ENCODE measurements at regions not wholly inside any gene's neighbourhood (a gene's known extent, or its start where the extent isn't known, plus 50 kb on each side); places are given as distances from the start of the nearest gene placed in this dataset.

- no peaks in the 10 kb centered on the region for H3K36me3 ChIP-seq (ENCODE audit: control insufficient read depth, insufficient read depth, low read length)
- DNase-seq (ENCODE audit: low read depth, low spot score) (no peak), ATAC-seq (no peak)
- in situ Hi-C loops (cut with HindIII; ENCODE audit: low pct_unique_long_range_greater_than_20kb, low sequenced_read_pairs) (no loop called here), intact Hi-C loops (cut with micrococcal nuclease; ENCODE audit: unreplicated experiment) (no loop called here)
- no TSS peak for BruUV-seq (replicated peaks)
- ChIA-PET POLR2A (no interaction called here), CTCF (no interaction called here)
- H3K4me3 ChIP-seq (ENCODE audit: low read depth in 2 of 2, low read length in 2 of 2) = no peak overlapping the region
- no peaks in the 10 kb centered on the region for H3K4me1 ChIP-seq (ENCODE audit: control insufficient read depth, insufficient read depth, low read length)
- H3K9me3 ChIP-seq (ENCODE audit: control insufficient read depth, insufficient read depth, low read depth, low read length) = no peaks in the 10 kb centered on the region
- TF ChIP-seq, protein P1, sequence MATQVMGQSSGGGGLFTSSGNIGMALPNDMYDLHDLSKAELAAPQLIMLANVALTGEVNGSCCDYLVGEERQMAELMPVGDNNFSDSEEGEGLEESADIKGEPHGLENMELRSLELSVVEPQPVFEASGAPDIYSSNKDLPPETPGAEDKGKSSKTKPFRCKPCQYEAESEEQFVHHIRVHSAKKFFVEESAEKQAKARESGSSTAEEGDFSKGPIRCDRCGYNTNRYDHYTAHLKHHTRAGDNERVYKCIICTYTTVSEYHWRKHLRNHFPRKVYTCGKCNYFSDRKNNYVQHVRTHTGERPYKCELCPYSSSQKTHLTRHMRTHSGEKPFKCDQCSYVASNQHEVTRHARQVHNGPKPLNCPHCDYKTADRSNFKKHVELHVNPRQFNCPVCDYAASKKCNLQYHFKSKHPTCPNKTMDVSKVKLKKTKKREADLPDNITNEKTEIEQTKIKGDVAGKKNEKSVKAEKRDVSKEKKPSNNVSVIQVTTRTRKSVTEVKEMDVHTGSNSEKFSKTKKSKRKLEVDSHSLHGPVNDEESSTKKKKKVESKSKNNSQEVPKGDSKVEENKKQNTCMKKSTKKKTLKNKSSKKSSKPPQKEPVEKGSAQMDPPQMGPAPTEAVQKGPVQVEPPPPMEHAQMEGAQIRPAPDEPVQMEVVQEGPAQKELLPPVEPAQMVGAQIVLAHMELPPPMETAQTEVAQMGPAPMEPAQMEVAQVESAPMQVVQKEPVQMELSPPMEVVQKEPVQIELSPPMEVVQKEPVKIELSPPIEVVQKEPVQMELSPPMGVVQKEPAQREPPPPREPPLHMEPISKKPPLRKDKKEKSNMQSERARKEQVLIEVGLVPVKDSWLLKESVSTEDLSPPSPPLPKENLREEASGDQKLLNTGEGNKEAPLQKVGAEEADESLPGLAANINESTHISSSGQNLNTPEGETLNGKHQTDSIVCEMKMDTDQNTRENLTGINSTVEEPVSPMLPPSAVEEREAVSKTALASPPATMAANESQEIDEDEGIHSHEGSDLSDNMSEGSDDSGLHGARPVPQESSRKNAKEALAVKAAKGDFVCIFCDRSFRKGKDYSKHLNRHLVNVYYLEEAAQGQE (IDR thresholded peaks at IDR 0.05; ENCODE audit: insufficient read depth in 1 of 2, low read depth in 2 of 2, low read length in 1 of 2) = no peak
- TF ChIP-seq TCF7L2 (IDR thresholded peaks at IDR 0.05; ENCODE audit: low read depth, low read length) = no peak
- TF ChIP-seq SIN3A (IDR thresholded peaks at IDR 0.05; ENCODE audit: borderline replicate concordance, insufficient read depth, low read depth, low read length) = no peak
- no peak for TF ChIP-seq POLR2AphosphoS5 (IDR thresholded peaks at IDR 0.05; ENCODE audit: low read depth, low read length)
- no peak for TF ChIP-seq CTCF (IDR thresholded peaks at IDR 0.05)
- 0 out of 2 replicates have a peak, but pooled peaks cover 2% of the 10 kb centered on the region for H3K27me3 ChIP-seq (ENCODE audit: control insufficient read depth, insufficient read depth, low read length)
- no peak overlapping the region for H3K27ac ChIP-seq (ENCODE audit: low read length)
Observed at GRCh38 chr11:95576146-95576845, 213.3 kb downstream of the FAM76B start.

- in situ Hi-C loops (cut with HindIII; ENCODE audit: low pct_unique_long_range_greater_than_20kb, low sequenced_read_pairs) = no loop called here
- H3K9me3 ChIP-seq (ENCODE audit: control insufficient read depth, insufficient read depth, low read depth, low read length) = no peaks in the 10 kb centered on the region
- no peaks in the 10 kb centered on the region for H3K4me1 ChIP-seq (ENCODE audit: control insufficient read depth, insufficient read depth, low read length)
- TF ChIP-seq, protein P1 (IDR thresholded peaks at IDR 0.05; ENCODE audit: insufficient read depth in 1 of 2, low read depth in 2 of 2, low read length in 1 of 2) = no peak
- TF ChIP-seq POLR2AphosphoS5 (IDR thresholded peaks at IDR 0.05; ENCODE audit: low read depth, low read length) (no peak), TCF7L2 (IDR thresholded peaks at IDR 0.05; ENCODE audit: low read depth, low read length) (no peak), CTCF (IDR thresholded peaks at IDR 0.05) (no peak), SIN3A (IDR thresholded peaks at IDR 0.05; ENCODE audit: borderline replicate concordance, insufficient read depth, low read depth, low read length) (no peak)
- ChIA-PET CTCF (no interaction called here), POLR2A (no interaction called here)
- DNase-seq (ENCODE audit: low read depth, low spot score) (no peak), ATAC-seq (no peak)
- no peak overlapping the region for H3K27ac ChIP-seq (ENCODE audit: low read length)
- no peak overlapping the region for H3K4me3 ChIP-seq (ENCODE audit: low read depth in 2 of 2, low read length in 2 of 2)
- BruUV-seq (replicated peaks) = no TSS peak
- intact Hi-C loops (cut with micrococcal nuclease; ENCODE audit: unreplicated experiment) = no loop called here
- H3K36me3 ChIP-seq (ENCODE audit: control insufficient read depth, insufficient read depth, low read length) = no peaks in the 10 kb centered on the region
- 0 out of 2 replicates have a peak, but pooled peaks cover 2% of the 10 kb centered on the region for H3K27me3 ChIP-seq (ENCODE audit: control insufficient read depth, insufficient read depth, low read length)
Observed at GRCh38 chr11:95575517-95575916, 214.1 kb downstream of the FAM76B start.

Measured in Panc1 (cell line).